K562 (cell line): ENCODE measurements at regions not wholly inside any gene's neighbourhood (a gene's known extent, or its start where the extent isn't known, plus 50 kb on each side); places are given as distances from the start of the nearest gene placed in this dataset.

Experiments used
- ATAC-seq: fragments of 200-7000 bp; cut with Tn5 transposase; 3 replicates; pipeline ENCODE4 v1.9.1; 2020; ENCODE audit warnings: moderate library complexity
- BruUV-seq: library from RNA; stranded (reverse); fragments of 400-500 nt; replicated peaks from 2 replicates; lab custom pipeline; 2021; lab: Mats Ljungman, UMichigan
- CTCF ChIA-PET: fragments of 300-600 bp; formaldehyde crosslinking; extraction: SDS; loops from one replicate; lab custom pipeline; 2021; ENCODE audit warnings: low intra/inter-chr PET ratio; lab: Yijun Ruan, JAX
- POLR2A ChIA-PET: fragments of 300-600, 350-650 bp; sonication (Branson Sonifier 250); formaldehyde crosslinking; extraction: SDS; loops from one replicate; lab custom pipeline; 2021; ENCODE audit warnings: antibody characterized with exemption, inconsistent platforms; lab: Yijun Ruan, JAX
- DNase-seq, 4 experiments: peaks; one replicate each; pipeline versions ENCODE4 v3.0.0 to v3.0.0-alpha.2; 2011 to 2018; ENCODE audit warnings: low spot score in 3 of 4, mixed read lengths in 3 of 4; ENCODE audit errors: extremely low read depth in 1 of 4
- FAIRE-seq: peaks from 2 replicates; lab custom pipeline; 2011; peaks lifted over from hg19 to GRCh38; lab: Jason Lieb, UNC
- H2AFZ ChIP-seq: 2 replicates; pipeline ENCODE4 v1.6.0; 2011; ENCODE audit warnings: low read depth, low read length, control low read depth, inconsistent platforms
- H3K27ac ChIP-seq: fragments of 200-600 bp; 3 replicates; pipeline ENCODE4 v1.8.0; 2011; ENCODE audit warnings: low read depth, mild to moderate bottlenecking, control low read depth, inconsistent platforms, low read length, moderate library complexity, mixed read lengths; ENCODE audit errors: extremely low read depth
- H3K27me3 ChIP-seq, 2 experiments: fragments of 300-600 bp in 1 of 2; 2 replicates in 1 of 2; 3 replicates in 1 of 2; pipeline versions ENCODE4 v1.6.0 to v1.8.0; 2011; ENCODE audit warnings: inconsistent platforms in 2 of 2, low read length in 2 of 2, mild to moderate bottlenecking in 1 of 2, mixed read lengths in 1 of 2, moderate library complexity in 1 of 2; ENCODE audit not compliant: control insufficient read depth in 2 of 2, insufficient read depth in 2 of 2
- H3K36me3 ChIP-seq: fragments of 300-600 bp; 3 replicates; pipeline ENCODE4 v1.8.0; 2011; ENCODE audit warnings: mild to moderate bottlenecking, low read length, inconsistent platforms; ENCODE audit not compliant: control insufficient read depth, insufficient read depth
- H3K4me1 ChIP-seq, 2 experiments: fragments of 200-600 bp in 1 of 2; replicated peaks in 1 of 2; 2 replicates in 1 of 2; 3 replicates in 1 of 2; pipeline versions ENCODE4 v1.5.1 to v1.8.0; 2011; ENCODE audit warnings: inconsistent platforms in 2 of 2, low read length in 2 of 2, mild to moderate bottlenecking in 1 of 2, mixed read lengths in 1 of 2, moderate library complexity in 1 of 2; ENCODE audit not compliant: control insufficient read depth in 2 of 2, insufficient read depth in 2 of 2
- H3K4me2 ChIP-seq: 2 replicates; pipeline ENCODE4 v1.6.1; 2011; ENCODE audit warnings: low read length, control low read depth, inconsistent platforms, mixed read lengths; ENCODE audit not compliant: insufficient read depth
- H3K4me3 ChIP-seq: fragments of 200-600 bp; sonication (generic), shearing (Covaris generic); 2 replicates; pipeline ENCODE4 v1.5.1; 2016; ENCODE audit warnings: control low read depth, inconsistent platforms
- H3K79me2 ChIP-seq: fragments of 200-600 bp; 3 replicates; pipeline ENCODE4 v1.8.0; 2011; ENCODE audit warnings: low read length, inconsistent platforms; ENCODE audit not compliant: control insufficient read depth, insufficient read depth
- H3K9ac ChIP-seq, 2 experiments: 2 replicates each; pipeline versions ENCODE4 v1.6.0 to v1.6.1; 2011; ENCODE audit warnings: low read depth in 2 of 2, low read length in 2 of 2, control low read depth in 1 of 2, inconsistent platforms in 1 of 2, mild to moderate bottlenecking in 1 of 2, mixed read lengths in 1 of 2; ENCODE audit not compliant: insufficient read depth in 1 of 2
- H3K9me1 ChIP-seq: one replicate; pipeline ENCODE4 v1.6.0; 2011; ENCODE audit warnings: inconsistent platforms, mild to moderate bottlenecking, low read length, moderate library complexity; ENCODE audit not compliant: control insufficient read depth, insufficient read depth
- H3K9me3 ChIP-seq: replicated peaks from 2 replicates; pipeline ENCODE4 v1.5.1; 2011; ENCODE audit warnings: low read depth, low read length, inconsistent platforms; ENCODE audit not compliant: control insufficient read depth, insufficient read depth
- H4K20me1 ChIP-seq: replicated peaks from 2 replicates; pipeline ENCODE4 v1.6.1; 2011; ENCODE audit warnings: low read length, inconsistent platforms, mixed read lengths; ENCODE audit not compliant: control insufficient read depth, insufficient read depth
- ATF2 ChIP-seq: sonication (generic); formaldehyde crosslinking; IDR thresholded peaks from 2 replicates; pipeline ENCODE4 v1.8.1; 2022; ENCODE audit warnings: missing genetic modification reagents
- EWSR1 ChIP-seq: fragments of 450-650 bp; IDR thresholded peaks from 2 replicates; pipeline ENCODE4 v1.6.1; 2018; ENCODE audit warnings: borderline replicate concordance, mild to moderate bottlenecking, low read depth, moderate library complexity; ENCODE audit not compliant: partially characterized antibody
- HIVEP1 ChIP-seq: fragments of 250-450 bp; sonication (Bioruptor Pico); IDR thresholded peaks from 2 replicates; pipeline ENCODE4 v1.4.0; 2020; ENCODE audit warnings: mild to moderate bottlenecking
- HMBOX1 ChIP-seq: sonication (generic); IDR thresholded peaks from 2 replicates; pipeline ENCODE4 v1.6.1; 2016
- NFIC ChIP-seq: fragments of 450-650 bp; IDR thresholded peaks from 2 replicates; pipeline ENCODE4 v1.6.1; 2017; ENCODE audit warnings: mild to moderate bottlenecking, inconsistent platforms
- RBM39 ChIP-seq: fragments of 200-400 bp; formaldehyde crosslinking; optimal IDR thresholded peaks from 2 replicates; pipeline ENCODE3; 2018; ENCODE audit warnings: low read depth, low read length
- SUPT5H ChIP-seq: fragments of 450-650 bp; IDR thresholded peaks from 2 replicates; pipeline ENCODE4 v1.6.1; 2016
- ZBED1 ChIP-seq: IDR thresholded peaks from 2 replicates; pipeline ENCODE4 v1.6.1; 2014
- ZNF589 ChIP-seq: fragments of 200-800 bp; sonication (Bioruptor generic); IDR thresholded peaks from 2 replicates; pipeline ENCODE4 v1.6.1; 2016; ENCODE audit warnings: low read depth, missing genetic modification characterization, missing compliant biosample characterization
- ZNF75A ChIP-seq: fragments of 450-650 bp; formaldehyde crosslinking; IDR thresholded peaks from 2 replicates; pipeline ENCODE4 v1.4.0; 2020; ENCODE audit warnings: mild to moderate bottlenecking
- ZSCAN29 ChIP-seq: fragments of 450-650 bp; IDR thresholded peaks from 2 replicates; pipeline ENCODE4 v1.6.1; 2017
- WGBS: fragments of 100-300 bp; shearing (Covaris generic); methylation state at CpG from one replicate; pipeline ENCODE4 v1.1.6; 2016; ENCODE audit warnings: low coverage, mixed read lengths; ENCODE audit not compliant: insufficient coverage; ENCODE audit errors: missing lambda C conversion rate; 5-methylcytosine and 5-hydroxymethylcytosine counted together
- in situ Hi-C: fragments of 300-500 bp; cut with MboI; formaldehyde crosslinking; loops from 4 replicates; pipeline ENCODE4 v1.15.0; 2018; ENCODE audit warnings: inconsistent platforms, mixed read lengths
- intact Hi-C: fragments of 100-400 bp; cut with micrococcal nuclease; formaldehyde crosslinking; loops from 2 replicates; pipeline ENCODE4 v1.14.2; 2022

GRCh38 chr22:48532986-48533385 is 1294.7 kb downstream of the BRD1 start (continued):
- TF ChIP-seq SUPT5H: no peak
- no peak for TF ChIP-seq EWSR1

GRCh38 chr22:48531761-48532435 is 1295.8 kb downstream of the BRD1 start:
- in situ Hi-C loops: no loop called here
- Histone ChIP-seq H3K9me1 (no peaks in the 10 kb centered on the region), H3K79me2 (no peaks in the 10 kb centered on the region), H3K9ac (no peak overlapping the region), H2AFZ (no peak overlapping the region), H3K4me1 (no peaks in the 10 kb centered on the region), H3K27me3 (no peaks in the 10 kb centered on the region; a peak in 1 of 5 replicates), H3K4me2 (no peak overlapping the region), H4K20me1 (no peaks in the 10 kb centered on the region), H3K9me3 (no peaks in the 10 kb centered on the region), H3K36me3 (no peaks in the 10 kb centered on the region), H3K4me3 (no peak overlapping the region), H3K27ac (no peak overlapping the region)
- ATAC-seq (no peak), FAIRE-seq (no peak), DNase-seq (no peak)
- intact Hi-C loops: no loop called here
- ChIA-PET CTCF (no interaction called here), POLR2A (no interaction called here)
- 0% methylated on average over 8 of the region's 20 CpGs for WGBS
- no TSS peak for BruUV-seq
- TF ChIP-seq HMBOX1 (no peak), ZNF589 (CRISPR knock-in tag) (no peak), ZSCAN29 (no peak), NFIC (no peak), ATF2 (CRISPR knock-in tag) (no peak), ZNF75A (CRISPR knock-in tag) (no peak), HIVEP1 (CRISPR knock-in tag) (no peak), RBM39 (no peak), ZBED1 (no peak)
